Mesendoderm (in vitro differentiated cells): ENCODE measurements at regions not wholly inside any gene's neighbourhood (a gene's known extent, or its start where the extent isn't known, plus 50 kb on each side); places are given as distances from the start of the nearest gene placed in this dataset.

Source experiments
- DNase-seq: peaks from one replicate; pipeline ENCODE4 v3.0.0; 2013
- H2AK5ac ChIP-seq: 2 replicates; pipeline ENCODE4 v1.6.1; 2013; ENCODE audit warnings: low read length, inconsistent platforms
- H2BK120ac ChIP-seq: 2 replicates; pipeline ENCODE4 v1.6.1; 2013; ENCODE audit warnings: low read depth, mild to moderate bottlenecking, low read length, moderate library complexity, mixed read lengths
- H2BK15ac ChIP-seq: replicated peaks from 2 replicates; pipeline ENCODE4 v1.6.1; 2013; ENCODE audit warnings: low read depth, mild to moderate bottlenecking, moderate library complexity
- H2BK5ac ChIP-seq: 2 replicates; pipeline ENCODE4 v1.6.1; 2013; ENCODE audit warnings: low read length, inconsistent platforms
- H3K18ac ChIP-seq: 2 replicates; pipeline ENCODE4 v1.6.1; 2013; ENCODE audit warnings: mild to moderate bottlenecking, low read length, mixed read lengths
- H3K23ac ChIP-seq: one replicate; pipeline ENCODE4 v1.6.1; 2013; ENCODE audit warnings: low read length
- H3K27ac ChIP-seq: 2 replicates; pipeline ENCODE4 v1.5.1; 2013; ENCODE audit warnings: low read depth, mild to moderate bottlenecking, inconsistent platforms, low read length, moderate library complexity
- H3K27me3 ChIP-seq: 2 replicates; pipeline ENCODE4 v1.6.1; 2013; ENCODE audit warnings: low read length, control low read depth, mild to moderate bottlenecking, inconsistent platforms; ENCODE audit not compliant: insufficient read depth, poor library complexity
- H3K36me3 ChIP-seq: 2 replicates; pipeline ENCODE4 v1.6.1; 2013; ENCODE audit warnings: low read length, inconsistent platforms; ENCODE audit not compliant: control insufficient read depth, insufficient read depth
- H3K4ac ChIP-seq: one replicate; pipeline ENCODE4 v1.6.1; 2013; ENCODE audit warnings: low read depth, mild to moderate bottlenecking, low read length, moderate library complexity
- H3K4me1 ChIP-seq: 2 replicates; pipeline ENCODE4 v1.6.1; 2013; ENCODE audit warnings: low read depth, low read length, inconsistent platforms; ENCODE audit not compliant: control insufficient read depth
- H3K4me2 ChIP-seq: 2 replicates; pipeline ENCODE4 v1.6.1; 2013; ENCODE audit warnings: low read length
- H3K4me3 ChIP-seq: 2 replicates; pipeline ENCODE4 v1.5.1; 2013; ENCODE audit warnings: mild to moderate bottlenecking, low read length
- H3K56ac ChIP-seq: one replicate; pipeline ENCODE4 v1.6.1; 2013; ENCODE audit warnings: low read length
- H3K79me1 ChIP-seq: 2 replicates; pipeline ENCODE4 v1.6.1; 2013; ENCODE audit warnings: low read length, inconsistent platforms
- H3K79me2 ChIP-seq: 2 replicates; pipeline ENCODE4 v1.6.1; 2013; ENCODE audit warnings: mild to moderate bottlenecking, low read length; ENCODE audit not compliant: control insufficient read depth, insufficient read depth
- H3K9ac ChIP-seq: 2 replicates; pipeline ENCODE4 v1.6.1; 2013; ENCODE audit warnings: low read length, inconsistent platforms
- H4K5ac ChIP-seq: one replicate; pipeline ENCODE4 v1.6.1; 2013; ENCODE audit warnings: low read length
- H4K8ac ChIP-seq: one replicate; pipeline ENCODE4 v1.6.1; 2013; ENCODE audit warnings: low read depth, mild to moderate bottlenecking, control low read depth, low read length, moderate library complexity
- WGBS: extraction: QIAGEN DNeasy Blood & Tissue Kit; methylation state at CpG from one replicate; pipeline ENCODE4 v1.1.7; 2013; ENCODE audit warnings: low lambda C conversion rate, missing lambda C conversion rate; ENCODE audit not compliant: insufficient coverage; ENCODE audit errors: extremely low coverage; 5-methylcytosine and 5-hydroxymethylcytosine counted together

DNA sequence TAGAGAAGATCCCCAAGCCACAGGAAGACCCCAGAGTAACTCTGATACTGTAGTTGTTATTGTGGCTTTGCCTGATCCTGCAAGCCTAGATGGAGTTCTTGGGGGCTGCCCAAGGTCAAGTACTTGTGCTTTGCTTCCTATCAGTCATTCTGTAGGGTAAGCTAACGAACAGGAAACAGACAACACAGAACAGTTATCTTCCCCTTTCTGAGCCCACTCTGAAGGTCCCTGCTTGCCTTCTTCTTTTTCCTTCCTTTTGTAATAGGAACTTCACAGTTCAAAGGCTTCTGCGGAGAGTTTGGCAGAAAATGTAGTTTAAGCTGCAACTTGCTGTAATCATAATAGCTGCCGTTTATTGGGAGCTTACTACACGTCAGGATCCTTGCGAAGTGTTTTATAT, 494.1 kb upstream of the ERCC4 start:
- H2AK5ac ChIP-seq, result no peak overlapping the region
- H3K4me2 ChIP-seq, result no peak overlapping the region
- H3K4ac ChIP-seq, result peak overlapping the region; percentile 11
- no peaks in the 10 kb centered on the region for H3K36me3 ChIP-seq
- H3K79me1 ChIP-seq, result no peaks in the 10 kb centered on the region
- no peak overlapping the region for H3K9ac ChIP-seq
- H3K27ac ChIP-seq, result no peak overlapping the region
- H3K27me3 ChIP-seq, result no peaks in the 10 kb centered on the region
- no peak overlapping the region for H3K4me3 ChIP-seq
- H3K18ac ChIP-seq, result no peak overlapping the region
- peak overlapping the region; percentile 31 for H3K56ac ChIP-seq
- no peak overlapping the region for H2BK120ac ChIP-seq
- no peak overlapping the region for H2BK5ac ChIP-seq
- DNase-seq, result no peak
- no peak overlapping the region for H4K8ac ChIP-seq
- no peak overlapping the region for H3K23ac ChIP-seq
- no CpG with 5 or more reads among the region's 5 CpGs for WGBS
- no peaks in the 10 kb centered on the region for H3K79me2 ChIP-seq
- H2BK15ac ChIP-seq, result no peak overlapping the region
- peaks cover 2% of the 10 kb centered on the region for H3K4me1 ChIP-seq
- no peak overlapping the region for H4K5ac ChIP-seq

GRCh38 chr16:13426269-13426668, 493.7 kb upstream of the ERCC4 start:
- Histone ChIP-seq H3K79me2 (no peaks in the 10 kb centered on the region), H3K4me2 (no peak overlapping the region), H3K18ac (no peak overlapping the region), H3K27ac (no peak overlapping the region), H3K9ac (no peak overlapping the region), H3K27me3 (no peaks in the 10 kb centered on the region), H3K4me1 (peaks cover 2% of the 10 kb centered on the region), H3K36me3 (no peaks in the 10 kb centered on the region), H3K4ac (no peak overlapping the region), H2BK5ac (no peak overlapping the region), H2BK120ac (no peak overlapping the region), H3K4me3 (no peak overlapping the region), H2BK15ac (no peak overlapping the region), H4K8ac (no peak overlapping the region), H3K23ac (no peak overlapping the region), H3K56ac (no peak overlapping the region), H4K5ac (no peak overlapping the region), H2AK5ac (no peak overlapping the region), H3K79me1 (no peaks in the 10 kb centered on the region)
- DNase-seq, result peak; percentile 84
- WGBS, result no CpG with 5 or more reads among the region's 6 CpGs

DNA sequence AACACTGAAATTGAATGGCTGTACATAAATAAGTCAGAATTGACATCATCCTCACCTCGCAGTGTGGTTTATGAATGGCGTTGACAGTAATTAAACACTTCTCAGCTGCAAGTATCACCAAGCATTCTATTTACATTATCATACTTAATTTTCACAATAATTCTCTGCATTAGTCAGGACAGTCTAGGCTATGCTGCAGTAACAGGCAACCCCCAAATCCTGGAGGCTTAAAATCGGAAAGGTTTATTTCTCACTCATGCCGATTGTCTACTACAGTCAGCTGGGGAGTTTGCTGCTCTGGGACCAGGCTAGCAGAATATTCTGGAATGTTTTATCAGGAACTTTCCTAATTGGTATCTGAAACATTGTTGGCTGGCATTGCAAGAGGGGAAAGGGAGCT, 493.2 kb upstream of the ERCC4 start:
- H3K79me1 ChIP-seq, result no peaks in the 10 kb centered on the region
- H3K4me3 ChIP-seq, result no peak overlapping the region
- no peak overlapping the region for H3K18ac ChIP-seq
- no peak overlapping the region for H3K56ac ChIP-seq
- H3K79me2 ChIP-seq, result no peaks in the 10 kb centered on the region
- no peak overlapping the region for H2BK120ac ChIP-seq
- H4K5ac ChIP-seq, result no peak overlapping the region
- H3K4me2 ChIP-seq, result no peak overlapping the region
- H3K4ac ChIP-seq, result no peak overlapping the region
- H3K27ac ChIP-seq, result no peak overlapping the region
- no peaks in the 10 kb centered on the region for H3K27me3 ChIP-seq
- H3K23ac ChIP-seq, result no peak overlapping the region
- peaks cover 2% of the 10 kb centered on the region for H3K4me1 ChIP-seq
- no peak for DNase-seq
- H2AK5ac ChIP-seq, result no peak overlapping the region
- H3K9ac ChIP-seq, result no peak overlapping the region
- H4K8ac ChIP-seq, result no peak overlapping the region
- no peak overlapping the region for H2BK15ac ChIP-seq
- no peak overlapping the region for H2BK5ac ChIP-seq
- H3K36me3 ChIP-seq, result no peaks in the 10 kb centered on the region
- WGBS, result no CpG with 5 or more reads among the region's 4 CpGs

GRCh38 chr16:13427943-13428342, 492.0 kb upstream of the ERCC4 start:
- Histone ChIP-seq H3K4me1 (no peaks in the 10 kb centered on the region), H3K4me3 (no peak overlapping the region), H3K18ac (no peak overlapping the region), H3K79me1 (no peaks in the 10 kb centered on the region), H2BK15ac (no peak overlapping the region), H3K23ac (no peak overlapping the region), H3K4me2 (no peak overlapping the region), H3K79me2 (no peaks in the 10 kb centered on the region), H4K8ac (no peak overlapping the region), H2BK120ac (no peak overlapping the region), H3K27ac (no peak overlapping the region), H3K4ac (no peak overlapping the region), H3K36me3 (no peaks in the 10 kb centered on the region), H4K5ac (no peak overlapping the region), H3K56ac (no peak overlapping the region), H2BK5ac (no peak overlapping the region), H3K9ac (no peak overlapping the region), H2AK5ac (no peak overlapping the region), H3K27me3 (no peaks in the 10 kb centered on the region)
- no CpG with 5 or more reads among the region's 3 CpGs for WGBS
- no peak for DNase-seq

DNA sequence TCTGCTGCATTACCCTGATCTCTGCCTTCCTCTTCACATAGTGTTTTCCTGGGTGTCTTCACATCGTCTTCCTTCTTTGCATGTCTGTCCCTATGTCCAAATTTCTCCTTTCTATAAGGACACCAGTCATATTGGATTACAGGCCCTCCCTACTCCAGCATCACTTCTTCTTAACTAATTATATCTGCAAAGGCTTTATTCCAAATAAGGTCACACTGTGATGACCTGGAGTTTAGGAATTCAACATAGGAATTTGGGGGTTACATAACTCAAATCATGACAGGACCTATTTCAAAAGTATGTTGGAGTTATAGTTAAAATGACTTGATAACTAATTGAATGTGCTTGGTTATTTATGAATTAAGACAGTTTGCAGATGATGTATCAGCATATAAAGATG, 490.5 kb upstream of the ERCC4 start:
- no peak overlapping the region for H3K4ac ChIP-seq
- no peak overlapping the region for H2BK15ac ChIP-seq
- H2BK120ac ChIP-seq, result no peak overlapping the region
- no peak overlapping the region for H4K5ac ChIP-seq
- no peak overlapping the region for H2BK5ac ChIP-seq
- DNase-seq, result peak; percentile 66
- H3K36me3 ChIP-seq, result no peaks in the 10 kb centered on the region
- no peak overlapping the region for H3K18ac ChIP-seq
- H3K4me1 ChIP-seq, result no peaks in the 10 kb centered on the region
- no peaks in the 10 kb centered on the region for H3K79me1 ChIP-seq
- no peak overlapping the region for H3K27ac ChIP-seq
- H3K4me3 ChIP-seq, result no peak overlapping the region
- H3K27me3 ChIP-seq, result no peaks in the 10 kb centered on the region
- H3K9ac ChIP-seq, result no peak overlapping the region
- H4K8ac ChIP-seq, result no peak overlapping the region
- no peak overlapping the region for H2AK5ac ChIP-seq
- H3K56ac ChIP-seq, result no peak overlapping the region
- no peak overlapping the region for H3K4me2 ChIP-seq
- no peak overlapping the region for H3K23ac ChIP-seq
- WGBS, result no CpG with 5 or more reads among the region's 1 CpG
- no peaks in the 10 kb centered on the region for H3K79me2 ChIP-seq

- Histone ChIP-seq H3K56ac (peak overlapping the region; percentile 12), H3K27me3 (no peaks in the 10 kb centered on the region), H3K23ac (no peak overlapping the region), H3K79me2 (no peaks in the 10 kb centered on the region), H3K4me2 (no peak overlapping the region), H4K8ac (no peak overlapping the region), H3K4me3 (no peak overlapping the region), H3K18ac (no peak overlapping the region), H4K5ac (no peak overlapping the region), H2BK5ac (no peak overlapping the region), H2BK15ac (no peak overlapping the region), H3K4me1 (no peaks in the 10 kb centered on the region), H3K27ac (no peak overlapping the region), H2AK5ac (no peak overlapping the region), H2BK120ac (no peak overlapping the region), H3K36me3 (no peaks in the 10 kb centered on the region), H3K4ac (no peak overlapping the region), H3K79me1 (no peaks in the 10 kb centered on the region), H3K9ac (no peak overlapping the region)
- DNase-seq, result no peak
- WGBS, result no CpG with 5 or more reads among the region's 1 CpG
These were observed 484.5 kb upstream of the ERCC4 start for GRCh38 chr16:13435415-13435814.
